HUDEP-2 (cell line): ENCODE measurements at regions not wholly inside any gene's neighbourhood (a gene's known extent, or its start where the extent isn't known, plus 50 kb on each side); places are given as distances from the start of the nearest gene placed in this dataset.

Source experiments
- DNase-seq, 76 experiments: peaks; one replicate each; lab custom pipeline; 2025; ENCODE audit not compliant: unreplicated experiment in 76 of 76; lab: John Stamatoyannopoulos, UW

GRCh38 chr2:204260162-204260877, 285.0 kb upstream of the PARD3B start:
- DNase-seq, result peak in 18 of 76 experiments; percentile 1 to 47 (median 7)

DNA sequence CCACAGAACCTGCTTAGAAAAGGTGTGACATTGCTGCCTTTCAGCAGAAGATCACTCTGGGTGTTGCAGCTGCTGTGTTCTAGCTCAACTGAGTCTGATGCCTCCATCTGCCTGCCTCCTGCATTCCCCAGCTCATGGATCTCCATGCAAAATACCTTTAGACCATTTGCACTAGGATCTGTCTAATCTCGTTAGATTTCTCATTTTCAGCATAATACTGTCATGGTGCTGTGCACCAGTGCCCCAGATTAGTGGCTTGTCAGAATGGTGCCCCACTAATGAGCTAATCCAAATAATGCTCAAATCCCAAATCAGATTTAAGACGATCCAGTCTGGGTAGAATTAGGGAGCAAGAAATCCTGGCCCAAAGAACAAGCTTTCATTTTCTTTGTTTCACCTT, 284.4 kb upstream of the PARD3B start:
- DNase-seq, result no peak

DNA sequence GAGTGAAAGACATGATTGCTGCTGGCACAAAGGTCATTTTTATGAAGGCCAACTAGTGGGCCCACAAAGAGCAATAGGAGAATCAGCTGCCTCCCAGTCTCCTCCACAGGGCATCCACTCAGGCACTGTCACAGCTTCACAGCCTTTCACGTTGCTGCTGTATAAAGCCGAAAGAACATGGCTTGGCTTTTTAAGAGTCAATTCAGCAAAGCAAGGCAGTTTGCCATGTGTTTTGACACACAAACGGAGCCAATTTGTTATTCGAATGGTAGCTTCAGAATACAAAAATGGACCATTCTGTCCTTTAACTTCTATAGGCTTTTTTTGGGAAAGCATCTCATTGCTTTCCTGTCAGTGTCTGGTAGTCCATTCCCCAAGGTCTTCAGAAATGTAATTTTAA, 283.4 kb upstream of the PARD3B start:
- DNase-seq, result no peak

DNA sequence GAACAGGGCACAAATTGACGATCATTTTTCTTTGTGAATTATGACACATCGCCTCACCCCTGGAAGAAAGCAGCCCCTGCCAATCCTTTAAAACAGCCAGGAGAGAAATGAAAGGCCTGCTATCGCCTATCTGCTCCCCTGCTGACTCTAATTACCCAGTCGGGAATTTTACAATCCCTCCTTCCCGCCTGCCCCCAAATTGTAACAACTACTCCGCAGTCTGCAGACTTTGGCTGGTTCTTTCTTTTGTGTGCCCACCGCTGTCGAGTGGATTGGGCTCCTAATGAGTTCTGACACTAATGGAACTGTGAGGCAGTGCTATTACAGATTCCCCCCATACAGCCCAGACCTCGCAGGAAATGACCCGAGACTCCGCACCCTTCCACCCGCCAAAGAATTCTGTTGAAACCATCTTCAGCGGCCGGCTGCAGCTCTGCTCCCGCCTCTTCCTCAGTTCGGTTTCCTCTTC, 281.2 kb upstream of the PARD3B start:
- no peak for DNase-seq

DNA sequence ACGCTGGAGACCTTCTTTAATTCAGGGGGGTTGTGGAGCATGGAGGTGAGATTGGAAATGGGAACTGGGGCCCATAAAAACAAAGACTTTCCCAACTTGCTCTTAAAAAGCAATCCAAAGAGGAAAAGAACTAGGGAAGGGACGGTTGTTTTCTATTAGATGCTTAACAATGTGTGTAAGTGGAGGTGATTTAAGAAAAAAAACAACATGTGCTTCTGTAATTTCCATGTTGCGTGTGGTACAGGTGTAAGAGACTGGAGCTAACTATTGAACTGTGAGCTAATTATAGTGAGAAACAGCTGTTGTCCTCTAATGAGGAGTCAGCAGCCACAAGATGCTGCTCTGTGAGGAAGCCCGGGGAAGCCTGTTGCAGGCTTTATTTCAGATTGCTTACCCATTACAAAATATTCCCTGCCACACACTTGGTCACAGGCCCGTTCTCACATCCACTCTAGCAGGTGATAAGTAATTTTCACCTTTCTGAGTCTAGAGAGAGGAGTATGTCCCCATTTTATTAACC, 280.6 kb upstream of the PARD3B start:
- no peak for DNase-seq

DNA sequence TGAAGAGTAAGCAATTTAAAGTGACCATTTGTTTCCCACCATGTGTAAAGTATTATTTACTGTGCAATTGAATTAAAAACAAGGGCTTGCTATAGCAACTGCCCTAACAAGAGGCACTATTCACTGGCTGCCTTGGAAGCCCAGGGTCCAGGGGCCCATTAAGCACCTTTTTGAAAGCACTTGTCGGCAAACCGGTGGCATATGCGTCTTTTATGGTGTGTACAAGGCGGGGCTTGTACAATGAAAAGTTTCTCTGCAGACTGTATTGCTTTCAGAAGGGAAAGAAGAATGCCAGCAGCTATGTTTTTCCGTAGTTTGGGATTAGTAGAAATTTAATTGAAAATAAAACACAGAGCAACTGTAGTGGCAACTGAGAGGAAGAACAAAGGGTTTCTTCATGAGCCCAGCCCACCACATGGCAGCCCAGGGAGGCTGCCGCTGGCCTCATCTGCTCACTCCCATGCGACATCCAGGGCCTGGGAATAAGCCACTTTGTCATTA, 279.5 kb upstream of the PARD3B start:
- no peak for DNase-seq

DNA sequence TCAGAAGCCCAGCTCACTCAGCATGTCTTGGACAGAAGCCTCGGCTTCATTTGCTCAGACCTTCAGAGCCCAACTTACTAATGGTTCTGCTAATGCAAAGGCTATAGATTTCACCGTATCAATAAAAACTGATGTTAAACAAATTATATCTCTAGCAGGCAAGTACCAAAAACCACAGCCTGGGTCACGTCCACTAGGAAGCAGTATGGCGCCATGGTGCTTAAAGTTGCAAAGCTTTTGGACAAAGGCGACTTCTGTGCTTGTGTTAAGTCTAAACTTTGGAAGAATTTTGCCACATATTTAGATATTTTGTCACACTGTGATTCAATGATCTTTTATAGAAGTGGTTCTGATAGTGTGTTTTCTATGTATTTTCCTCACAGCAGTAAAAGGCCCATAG, 276.8 kb upstream of the PARD3B start:
- no peak for DNase-seq

- DNase-seq, result no peak
These were observed 276.3 kb upstream of the PARD3B start for GRCh38 chr2:204268971-204269370.

GRCh38 chr2:204272089-204272488, 273.2 kb upstream of the PARD3B start:
- DNase-seq, result no peak

DNA sequence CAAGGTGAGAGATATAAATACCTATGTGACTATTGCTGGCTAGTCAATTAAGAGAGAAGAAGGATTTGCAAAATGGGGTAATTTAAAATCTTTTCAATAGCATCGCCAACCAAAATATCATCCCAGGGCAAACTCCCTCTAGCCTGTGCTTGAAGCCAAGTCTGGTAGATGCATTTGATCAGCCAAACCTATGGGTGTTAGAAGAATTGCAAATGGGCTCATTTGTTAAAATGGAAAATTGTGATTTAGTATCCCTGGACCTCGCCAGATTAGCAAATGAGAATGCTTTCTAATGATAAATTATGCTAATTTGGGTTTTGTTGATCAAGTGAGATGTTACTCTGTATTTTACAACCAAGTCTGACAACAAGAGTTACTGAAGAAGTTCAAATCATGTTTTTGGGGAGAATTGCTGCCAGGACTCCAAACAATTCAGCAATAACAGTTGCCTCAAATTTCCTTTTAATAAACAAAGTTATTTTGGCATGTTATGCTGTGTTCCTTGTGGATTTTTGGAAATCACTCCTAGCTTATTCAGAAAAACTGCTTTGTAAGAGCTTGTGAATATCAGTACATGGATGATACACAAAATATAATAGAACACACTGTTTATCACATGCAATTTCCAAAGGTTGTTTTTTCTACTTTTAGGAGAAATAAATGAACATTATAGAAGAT, 272.5 kb upstream of the PARD3B start:
- DNase-seq, result no peak

- DNase-seq, result no peak
These were observed 270.8 kb upstream of the PARD3B start for GRCh38 chr2:204274429-204274828.

DNA sequence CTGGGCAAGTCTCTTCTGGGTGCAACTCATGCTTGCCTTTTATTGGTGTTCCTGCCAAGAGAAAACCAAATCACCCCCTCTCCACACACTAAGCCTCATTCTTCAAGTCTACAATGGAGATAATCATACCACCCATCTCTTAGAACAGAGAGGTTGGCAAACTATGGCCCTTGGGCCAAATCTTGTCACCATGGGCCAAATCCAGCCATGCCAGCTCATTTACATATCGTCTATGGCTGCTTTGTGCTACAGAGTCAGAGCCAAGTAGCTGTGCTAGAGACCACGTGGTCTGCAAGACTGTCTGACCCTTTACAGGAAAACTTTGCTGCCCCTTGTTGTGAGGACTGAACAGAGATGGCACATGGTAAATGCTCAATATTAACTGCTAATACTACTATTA, 270.3 kb upstream of the PARD3B start:
- no peak for DNase-seq

GRCh38 chr2:204277226-204277625, 268.0 kb upstream of the PARD3B start:
- DNase-seq, result no peak

GRCh38 chr2:204278454-204278853, 266.8 kb upstream of the PARD3B start:
- DNase-seq, result no peak

GRCh38 chr2:204279819-204280218, 265.5 kb upstream of the PARD3B start:
- DNase-seq, result no peak

- DNase-seq, result no peak
These were observed 265.0 kb upstream of the PARD3B start for GRCh38 chr2:204280262-204280668.

DNA sequence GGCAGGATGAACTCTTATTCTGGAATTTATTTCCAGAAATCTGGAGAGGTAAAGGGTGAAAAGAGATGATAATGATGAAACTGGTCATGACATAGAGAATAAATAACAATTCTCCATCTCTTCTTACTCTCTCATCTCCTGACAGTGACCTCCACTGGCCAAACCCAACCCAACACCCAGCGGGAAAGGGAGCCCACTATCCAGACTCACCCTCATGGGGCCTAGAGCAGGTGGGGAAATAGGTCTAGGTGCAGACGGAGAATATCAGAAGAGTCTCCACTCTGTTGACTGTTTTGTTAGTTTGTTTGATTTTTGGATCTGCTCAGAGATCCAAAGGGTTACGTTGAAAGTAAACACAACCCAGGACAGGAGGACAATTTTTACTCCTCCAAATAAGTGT, 263.2 kb upstream of the PARD3B start:
- DNase-seq, result no peak

- DNase-seq, result no peak
These were observed 262.8 kb upstream of the PARD3B start for GRCh38 chr2:204282525-204282924.

DNA sequence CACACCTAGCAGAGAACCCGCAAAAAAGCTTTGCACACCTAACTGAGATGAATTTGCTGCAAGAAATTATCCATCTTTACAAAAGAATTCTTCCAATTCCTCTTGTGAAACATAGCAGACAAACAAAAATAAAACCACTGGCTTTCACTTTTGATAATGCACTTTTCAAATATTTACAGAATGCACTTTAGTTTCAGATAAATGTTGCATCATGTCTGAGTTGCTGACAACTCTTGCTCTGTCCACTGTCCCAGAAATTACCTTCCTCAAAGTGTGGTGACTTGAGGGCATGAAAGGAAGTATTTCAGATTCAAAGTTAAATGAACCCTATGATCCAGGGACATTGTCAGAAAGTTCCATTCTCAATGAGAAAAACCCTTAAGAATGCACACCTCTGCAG, 256.2 kb upstream of the PARD3B start:
- no peak for DNase-seq

DNA sequence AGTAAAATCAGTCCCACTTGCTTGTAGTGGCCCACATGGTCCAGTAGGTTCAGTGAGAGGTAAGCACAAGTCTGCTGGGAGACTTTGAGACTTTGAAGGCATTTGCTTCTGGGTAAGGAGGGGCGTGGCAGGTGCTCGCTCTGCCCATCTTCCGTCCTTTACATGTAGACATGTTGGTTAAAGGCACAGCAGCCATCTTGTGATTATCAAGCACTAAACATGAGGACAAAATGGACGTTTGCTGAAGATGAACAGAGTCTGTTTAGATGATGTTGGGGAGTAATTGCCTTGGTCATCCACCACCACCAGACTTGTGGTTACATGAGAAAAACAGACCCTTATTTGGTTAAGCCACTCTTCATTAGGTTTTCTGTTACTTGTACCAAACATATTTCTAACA, 252.8 kb upstream of the PARD3B start:
- no peak for DNase-seq

DNA sequence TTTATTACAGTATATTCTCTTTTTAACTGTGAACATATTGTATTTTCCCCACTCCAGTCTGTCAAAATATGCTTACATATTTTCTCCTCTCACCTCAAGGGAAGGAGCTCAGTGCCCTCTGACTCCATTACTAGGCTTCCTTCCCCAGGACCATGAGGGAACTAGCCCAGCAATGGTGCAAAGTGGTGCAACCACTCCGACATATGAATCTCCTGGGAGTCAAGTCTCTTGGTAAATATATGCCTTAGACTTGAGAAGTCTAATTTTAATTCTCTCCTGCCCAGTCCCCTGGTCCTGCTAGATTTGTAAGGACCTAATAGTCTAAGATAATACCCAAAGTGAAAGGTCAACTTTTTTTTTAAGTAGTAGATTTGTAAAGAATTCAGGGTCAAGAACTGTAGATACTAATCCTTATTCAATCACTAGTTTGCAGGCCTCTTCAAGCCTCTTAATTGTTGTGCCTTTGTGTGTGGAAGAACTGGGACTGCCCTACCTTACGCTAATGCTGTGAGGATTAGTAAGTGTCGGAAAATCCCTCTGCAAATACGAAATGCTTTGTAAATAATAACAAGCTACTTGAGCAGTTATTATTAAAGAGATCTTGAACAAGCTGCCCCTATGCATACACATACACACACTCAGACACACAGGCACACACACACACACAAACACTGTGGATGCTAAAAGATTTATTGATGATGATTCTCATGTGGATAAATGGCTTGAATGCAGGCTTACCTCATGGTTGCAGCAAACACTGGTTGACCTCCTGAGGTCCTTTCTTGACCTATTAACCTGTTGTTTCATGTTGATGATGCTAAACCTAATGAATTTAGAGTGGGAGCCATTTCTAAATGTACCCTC, 251.2 kb upstream of the PARD3B start:
- DNase-seq, result no peak
